Fibroblast of the aortic adventitia (primary cell): ENCODE measurements at regions not wholly inside any gene's neighbourhood (a gene's known extent, or its start where the extent isn't known, plus 50 kb on each side); places are given as distances from the start of the nearest gene placed in this dataset.
"Not testable (repeated sequence)": the region's sequence is repeated elsewhere in the genome, so short reads cannot be mapped to it uniquely, and the experiment has no call there.

Experiments
- DNase-seq: peaks from one replicate; pipeline ENCODE4 v3.0.0-alpha.2; 2010; ENCODE audit warnings: low read depth
- H3K4me3 ChIP-seq: 2 replicates; pipeline ENCODE4 v1.5.1; 2011; ENCODE audit warnings: low read depth, mild to moderate bottlenecking, control low read depth, low read length, moderate library complexity
- TF ChIP-seq, protein P1 (sequence below): IDR thresholded peaks from 2 replicates; pipeline ENCODE4 v1.5.1; 2011; ENCODE audit warnings: mild to moderate bottlenecking, low read length, control low read depth, inconsistent platforms; ENCODE audit not compliant: insufficient read depth

DNA sequence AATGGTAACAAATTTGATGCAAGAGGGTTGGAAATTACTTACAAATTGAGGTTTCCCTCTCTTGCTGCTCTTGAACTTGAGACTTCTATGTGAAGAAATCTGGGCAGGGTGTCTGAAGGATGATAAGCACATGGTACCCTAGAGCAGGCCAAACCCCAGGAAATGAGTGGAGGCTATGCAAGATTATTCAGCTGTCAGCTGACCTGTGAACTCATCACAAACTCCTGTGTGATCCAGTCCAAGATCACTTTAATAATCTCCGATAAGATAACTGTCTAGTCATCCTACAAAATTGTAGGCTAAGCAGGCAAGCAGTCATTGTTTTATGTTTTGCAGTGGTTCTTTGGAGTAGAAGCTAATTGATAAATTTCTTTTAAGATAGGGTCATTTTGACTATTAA, 213.1 kb downstream of the BTBD3 start:
- TF ChIP-seq, protein P1, sequence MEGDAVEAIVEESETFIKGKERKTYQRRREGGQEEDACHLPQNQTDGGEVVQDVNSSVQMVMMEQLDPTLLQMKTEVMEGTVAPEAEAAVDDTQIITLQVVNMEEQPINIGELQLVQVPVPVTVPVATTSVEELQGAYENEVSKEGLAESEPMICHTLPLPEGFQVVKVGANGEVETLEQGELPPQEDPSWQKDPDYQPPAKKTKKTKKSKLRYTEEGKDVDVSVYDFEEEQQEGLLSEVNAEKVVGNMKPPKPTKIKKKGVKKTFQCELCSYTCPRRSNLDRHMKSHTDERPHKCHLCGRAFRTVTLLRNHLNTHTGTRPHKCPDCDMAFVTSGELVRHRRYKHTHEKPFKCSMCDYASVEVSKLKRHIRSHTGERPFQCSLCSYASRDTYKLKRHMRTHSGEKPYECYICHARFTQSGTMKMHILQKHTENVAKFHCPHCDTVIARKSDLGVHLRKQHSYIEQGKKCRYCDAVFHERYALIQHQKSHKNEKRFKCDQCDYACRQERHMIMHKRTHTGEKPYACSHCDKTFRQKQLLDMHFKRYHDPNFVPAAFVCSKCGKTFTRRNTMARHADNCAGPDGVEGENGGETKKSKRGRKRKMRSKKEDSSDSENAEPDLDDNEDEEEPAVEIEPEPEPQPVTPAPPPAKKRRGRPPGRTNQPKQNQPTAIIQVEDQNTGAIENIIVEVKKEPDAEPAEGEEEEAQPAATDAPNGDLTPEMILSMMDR, result no peak
- H3K4me3 ChIP-seq, result no peak overlapping the region
- DNase-seq, result peak; percentile 92

DNA sequence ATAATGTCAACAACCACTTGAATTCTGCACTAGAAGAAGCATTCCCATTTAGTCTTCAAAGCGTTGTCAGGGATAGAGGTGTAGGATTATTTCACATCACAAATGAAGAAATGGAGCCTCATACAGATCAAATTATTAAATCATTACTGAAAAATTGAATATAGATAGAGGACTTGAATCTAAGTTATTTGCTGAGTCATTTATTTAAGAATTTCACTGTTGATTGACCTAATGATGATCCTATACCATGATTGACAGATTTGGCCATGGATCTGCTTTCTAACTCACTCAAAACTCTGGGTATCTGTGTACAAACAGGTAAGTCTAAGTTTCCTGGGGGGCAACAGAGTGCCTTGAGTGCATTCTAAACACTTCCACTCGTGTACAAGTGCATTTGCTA, 215.9 kb downstream of the BTBD3 start:
- no peak for DNase-seq
- H3K4me3 ChIP-seq, result no peak overlapping the region
- TF ChIP-seq, protein P1, result no peak

DNA sequence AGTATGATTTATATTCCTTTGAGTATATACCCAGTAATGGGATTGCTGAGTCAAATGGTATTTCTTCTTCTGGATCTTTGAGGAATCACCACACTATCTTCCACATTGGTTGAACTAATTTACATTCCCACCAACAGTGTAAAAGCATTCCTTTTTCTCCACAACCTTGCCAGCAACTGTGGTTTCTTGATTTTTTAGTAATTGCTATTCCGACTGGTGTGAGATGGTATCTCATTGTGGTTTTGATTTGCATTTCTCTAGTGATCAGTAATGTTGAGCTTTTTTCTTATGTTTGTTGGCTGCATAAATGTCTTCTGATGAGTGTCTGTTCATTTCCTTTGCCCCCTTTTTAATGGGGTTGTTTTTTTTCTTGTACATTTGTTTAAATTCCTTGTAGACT, 228.3 kb downstream of the BTBD3 start:
- not testable (repeated sequence) for DNase-seq, H3K4me3 ChIP-seq

DNA sequence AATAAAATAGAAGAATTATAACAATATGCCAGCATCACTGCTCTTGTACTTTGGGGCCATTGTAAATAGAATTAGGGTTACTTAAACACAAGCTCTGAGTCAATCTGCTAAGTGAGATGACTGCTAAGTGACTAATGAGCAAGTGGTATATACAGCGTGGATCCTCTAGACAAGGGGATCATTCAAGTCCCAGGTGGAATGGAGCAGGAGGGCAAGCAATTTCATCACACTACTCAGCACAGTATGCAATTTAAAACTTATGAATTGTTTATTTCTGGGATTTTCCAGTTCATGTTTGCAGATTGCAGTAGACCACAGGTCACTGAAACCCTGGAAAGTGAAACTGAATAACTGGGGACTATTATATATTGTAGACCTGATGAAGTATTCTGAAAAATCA, 235.3 kb downstream of the BTBD3 start:
- no peak overlapping the region for H3K4me3 ChIP-seq
- TF ChIP-seq, protein P1, result no peak
- DNase-seq, result peak; percentile 28

DNA sequence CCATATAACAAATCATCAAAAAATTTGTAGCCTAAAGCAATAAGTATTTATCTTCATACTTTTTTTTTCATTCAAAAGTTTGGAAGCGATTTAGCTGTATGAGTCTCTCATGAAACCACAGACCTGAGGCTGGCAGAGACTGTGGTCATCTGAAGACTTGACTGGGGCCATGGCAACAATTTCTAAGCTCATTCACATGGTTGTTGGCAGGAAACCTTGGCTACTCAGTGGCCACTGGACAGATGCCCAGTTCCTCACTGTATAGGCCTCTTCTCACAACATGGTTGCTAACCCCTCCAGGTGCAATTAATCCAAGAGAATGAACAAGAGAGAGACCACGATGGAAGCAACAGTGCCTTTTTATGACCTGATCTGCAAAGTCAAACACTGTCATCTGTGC, 235.9 kb downstream of the BTBD3 start:
- TF ChIP-seq, protein P1, result no peak
- H3K4me3 ChIP-seq, result no peak overlapping the region
- peak; percentile 76 for DNase-seq

DNA sequence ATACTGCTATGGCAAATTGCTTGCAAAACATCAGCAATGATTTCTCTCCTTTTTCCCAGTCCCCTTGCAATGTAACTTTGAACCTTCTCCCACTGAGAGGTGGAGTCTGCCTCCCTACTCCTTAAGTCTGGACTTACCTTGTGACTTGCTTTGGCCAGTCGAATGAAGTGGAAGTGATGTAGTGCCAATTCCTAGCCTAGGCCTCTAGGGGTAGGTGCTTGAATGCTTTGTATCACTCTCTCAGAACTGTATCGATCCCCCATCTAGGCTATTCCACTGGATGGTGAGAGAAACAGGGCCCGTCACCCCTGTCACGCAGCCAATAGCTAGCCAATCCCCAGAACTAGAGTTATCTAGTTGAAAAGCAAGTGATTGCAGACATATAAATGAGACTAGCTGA, 238.6 kb downstream of the BTBD3 start:
- TF ChIP-seq, protein P1, result no peak
- no peak overlapping the region for H3K4me3 ChIP-seq
- DNase-seq, result no peak

DNA sequence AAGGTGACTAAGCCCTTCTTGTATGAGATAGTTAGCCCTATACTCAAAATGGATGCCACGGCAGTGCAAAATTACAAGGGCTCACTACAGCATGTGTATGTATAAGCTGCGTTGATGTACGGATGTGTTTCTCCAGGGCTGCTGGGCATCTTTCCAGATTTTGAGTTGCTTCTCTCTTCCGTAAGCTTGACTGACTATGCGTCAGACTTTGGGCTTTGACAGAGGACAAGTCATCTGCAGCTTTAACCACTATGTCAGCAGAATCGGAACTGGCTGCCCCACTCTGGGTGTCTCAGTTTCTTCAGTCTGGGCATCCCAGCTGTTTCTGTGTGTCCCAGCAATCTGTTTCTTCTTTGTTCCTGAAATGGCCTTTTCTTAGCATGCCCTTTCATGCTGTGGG, 241.6 kb downstream of the BTBD3 start:
- DNase-seq, result no peak
- H3K4me3 ChIP-seq, result no peak overlapping the region
- TF ChIP-seq, protein P1, result no peak
